ENCODE measurements at regions not wholly inside any gene's neighbourhood (a gene's known extent, or its start where the extent isn't known, plus 50 kb on each side); places are given as distances from the start of the nearest gene placed in this dataset.

GRCh38 chr1:166682588-166682987 lies 156.7 kb upstream of the POGK start:
- TF ChIP-seq SP1 (IDR thresholded peaks at IDR 0.05) = no peak
- TF ChIP-seq FOXA1 (IDR thresholded peaks at IDR 0.05) = no peak
- no peak for TF ChIP-seq ELF4 (IDR thresholded peaks at IDR 0.05)
- no peak for TF ChIP-seq NFRKB (IDR thresholded peaks at IDR 0.05)
- TF ChIP-seq BHLHE40 (IDR thresholded peaks at IDR 0.05; ENCODE audit: borderline replicate concordance) = no peak
